Panc1 (cell line): ENCODE measurements at regions not wholly inside any gene's neighbourhood (a gene's known extent, or its start where the extent isn't known, plus 50 kb on each side); places are given as distances from the start of the nearest gene placed in this dataset.

Experiments used
- POLR2AphosphoS5 ChIP-seq: IDR thresholded peaks from 2 replicates; pipeline ENCODE4 v1.6.1; 2012; ENCODE audit warnings: mild to moderate bottlenecking, low read depth, low read length, moderate library complexity
- SIN3A ChIP-seq: IDR thresholded peaks from 2 replicates; pipeline ENCODE4 v1.6.1; 2012; ENCODE audit warnings: low read depth, mild to moderate bottlenecking, low read length, moderate library complexity, borderline replicate concordance; ENCODE audit not compliant: insufficient read depth
- TCF7L2 ChIP-seq: IDR thresholded peaks from 2 replicates; pipeline ENCODE4 v1.6.1; 2011; ENCODE audit warnings: mild to moderate bottlenecking, low read depth, low read length, inconsistent platforms
- TF ChIP-seq, protein P1 (sequence below): fragments of 450-650 bp; IDR thresholded peaks from 2 replicates; pipeline ENCODE4 v1.5.1; 2017; ENCODE audit warnings: mild to moderate bottlenecking
- TF ChIP-seq, protein P2 (sequence below), 2 experiments: IDR thresholded peaks; 2 replicates each; pipeline ENCODE4 v1.6.1; 2011 to 2012; ENCODE audit warnings: low read depth in 2 of 2, control low read depth in 1 of 2, low read length in 1 of 2, mild to moderate bottlenecking in 1 of 2, moderate library complexity in 1 of 2; ENCODE audit not compliant: insufficient read depth in 1 of 2

DNA sequence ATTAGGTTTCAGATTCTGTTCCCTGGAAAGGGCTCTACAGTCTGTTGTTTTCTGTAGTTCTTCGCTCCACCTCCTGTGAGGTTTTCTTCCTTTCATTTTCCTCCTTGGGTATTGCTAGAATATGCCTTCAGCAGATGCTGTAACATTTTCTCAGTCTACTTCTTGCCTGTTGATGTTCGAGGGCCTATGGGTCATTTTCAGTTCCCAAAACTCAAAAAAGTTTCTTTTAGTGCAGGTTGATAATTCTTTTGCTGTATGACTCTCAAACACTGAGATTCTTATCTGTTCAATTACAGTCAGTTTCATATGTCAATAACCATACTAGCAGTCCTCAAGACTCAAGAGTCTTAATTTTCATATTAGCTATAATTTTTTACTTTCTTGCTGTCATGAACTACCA lies 268.3 kb downstream of the RFC3 start:
- TF ChIP-seq, protein P1, sequence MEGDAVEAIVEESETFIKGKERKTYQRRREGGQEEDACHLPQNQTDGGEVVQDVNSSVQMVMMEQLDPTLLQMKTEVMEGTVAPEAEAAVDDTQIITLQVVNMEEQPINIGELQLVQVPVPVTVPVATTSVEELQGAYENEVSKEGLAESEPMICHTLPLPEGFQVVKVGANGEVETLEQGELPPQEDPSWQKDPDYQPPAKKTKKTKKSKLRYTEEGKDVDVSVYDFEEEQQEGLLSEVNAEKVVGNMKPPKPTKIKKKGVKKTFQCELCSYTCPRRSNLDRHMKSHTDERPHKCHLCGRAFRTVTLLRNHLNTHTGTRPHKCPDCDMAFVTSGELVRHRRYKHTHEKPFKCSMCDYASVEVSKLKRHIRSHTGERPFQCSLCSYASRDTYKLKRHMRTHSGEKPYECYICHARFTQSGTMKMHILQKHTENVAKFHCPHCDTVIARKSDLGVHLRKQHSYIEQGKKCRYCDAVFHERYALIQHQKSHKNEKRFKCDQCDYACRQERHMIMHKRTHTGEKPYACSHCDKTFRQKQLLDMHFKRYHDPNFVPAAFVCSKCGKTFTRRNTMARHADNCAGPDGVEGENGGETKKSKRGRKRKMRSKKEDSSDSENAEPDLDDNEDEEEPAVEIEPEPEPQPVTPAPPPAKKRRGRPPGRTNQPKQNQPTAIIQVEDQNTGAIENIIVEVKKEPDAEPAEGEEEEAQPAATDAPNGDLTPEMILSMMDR: no peak
- TF ChIP-seq POLR2AphosphoS5 (no peak), SIN3A (no peak), TCF7L2 (no peak)
- TF ChIP-seq, protein P2, sequence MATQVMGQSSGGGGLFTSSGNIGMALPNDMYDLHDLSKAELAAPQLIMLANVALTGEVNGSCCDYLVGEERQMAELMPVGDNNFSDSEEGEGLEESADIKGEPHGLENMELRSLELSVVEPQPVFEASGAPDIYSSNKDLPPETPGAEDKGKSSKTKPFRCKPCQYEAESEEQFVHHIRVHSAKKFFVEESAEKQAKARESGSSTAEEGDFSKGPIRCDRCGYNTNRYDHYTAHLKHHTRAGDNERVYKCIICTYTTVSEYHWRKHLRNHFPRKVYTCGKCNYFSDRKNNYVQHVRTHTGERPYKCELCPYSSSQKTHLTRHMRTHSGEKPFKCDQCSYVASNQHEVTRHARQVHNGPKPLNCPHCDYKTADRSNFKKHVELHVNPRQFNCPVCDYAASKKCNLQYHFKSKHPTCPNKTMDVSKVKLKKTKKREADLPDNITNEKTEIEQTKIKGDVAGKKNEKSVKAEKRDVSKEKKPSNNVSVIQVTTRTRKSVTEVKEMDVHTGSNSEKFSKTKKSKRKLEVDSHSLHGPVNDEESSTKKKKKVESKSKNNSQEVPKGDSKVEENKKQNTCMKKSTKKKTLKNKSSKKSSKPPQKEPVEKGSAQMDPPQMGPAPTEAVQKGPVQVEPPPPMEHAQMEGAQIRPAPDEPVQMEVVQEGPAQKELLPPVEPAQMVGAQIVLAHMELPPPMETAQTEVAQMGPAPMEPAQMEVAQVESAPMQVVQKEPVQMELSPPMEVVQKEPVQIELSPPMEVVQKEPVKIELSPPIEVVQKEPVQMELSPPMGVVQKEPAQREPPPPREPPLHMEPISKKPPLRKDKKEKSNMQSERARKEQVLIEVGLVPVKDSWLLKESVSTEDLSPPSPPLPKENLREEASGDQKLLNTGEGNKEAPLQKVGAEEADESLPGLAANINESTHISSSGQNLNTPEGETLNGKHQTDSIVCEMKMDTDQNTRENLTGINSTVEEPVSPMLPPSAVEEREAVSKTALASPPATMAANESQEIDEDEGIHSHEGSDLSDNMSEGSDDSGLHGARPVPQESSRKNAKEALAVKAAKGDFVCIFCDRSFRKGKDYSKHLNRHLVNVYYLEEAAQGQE (IDR thresholded peaks at IDR 0.05; ENCODE audit: insufficient read depth in 1 of 2, low read depth in 2 of 2, low read length in 1 of 2): no peak
